Activated CD4-positive, CD25-positive, alpha-beta regulatory T cell (primary cell): ENCODE measurements at regions not wholly inside any gene's neighbourhood (a gene's known extent, or its start where the extent isn't known, plus 50 kb on each side); places are given as distances from the start of the nearest gene placed in this dataset.
"Not testable (repeated sequence)": the region's sequence is repeated elsewhere in the genome, so short reads cannot be mapped to it uniquely, and the experiment has no call there.

Source experiments
- DNase-seq, 4 experiments: peaks; one replicate each; lab custom pipeline; 2025; lab: John Stamatoyannopoulos, UW

DNA sequence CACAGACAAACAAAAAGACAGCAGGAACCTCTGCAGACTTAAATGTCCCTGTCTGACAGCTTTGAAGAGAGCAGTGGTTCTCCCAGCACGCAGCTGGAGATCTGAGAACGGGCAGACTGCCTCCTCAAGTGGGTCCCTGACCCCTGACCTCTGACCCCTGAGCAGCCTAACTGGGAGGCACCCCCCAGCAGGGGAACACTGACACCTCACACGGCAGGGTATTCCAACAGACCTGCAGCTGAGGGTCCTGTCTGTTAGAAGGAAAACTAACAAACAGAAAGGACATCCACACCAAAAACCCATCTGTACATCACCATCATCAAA is 182.3 kb upstream of the NECTIN3 start:
- not testable (repeated sequence) for DNase-seq

DNA sequence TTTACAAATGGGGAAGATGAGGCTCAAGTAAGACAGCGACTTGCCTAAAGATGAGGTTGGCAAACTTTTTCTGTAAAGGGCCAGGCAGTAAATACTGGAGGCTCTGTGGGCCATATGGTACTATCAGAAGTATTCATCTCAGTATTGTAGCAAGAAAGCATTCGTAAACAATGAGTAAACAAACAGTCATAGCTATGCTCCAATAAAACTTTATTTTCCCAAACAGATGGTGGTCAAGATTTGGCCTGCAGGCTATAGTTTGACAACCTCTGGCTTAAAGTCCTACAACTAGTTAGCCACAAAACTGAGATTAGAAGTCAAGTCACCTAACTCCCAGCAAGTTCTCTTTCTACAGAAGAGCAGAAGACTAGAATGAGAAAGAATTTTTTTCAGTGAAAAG is 177.0 kb upstream of the NECTIN3 start:
- DNase-seq = no peak

- DNase-seq = no peak
Measured at GRCh38 chr3:110895054-110895453, 176.6 kb upstream of the NECTIN3 start.

DNA sequence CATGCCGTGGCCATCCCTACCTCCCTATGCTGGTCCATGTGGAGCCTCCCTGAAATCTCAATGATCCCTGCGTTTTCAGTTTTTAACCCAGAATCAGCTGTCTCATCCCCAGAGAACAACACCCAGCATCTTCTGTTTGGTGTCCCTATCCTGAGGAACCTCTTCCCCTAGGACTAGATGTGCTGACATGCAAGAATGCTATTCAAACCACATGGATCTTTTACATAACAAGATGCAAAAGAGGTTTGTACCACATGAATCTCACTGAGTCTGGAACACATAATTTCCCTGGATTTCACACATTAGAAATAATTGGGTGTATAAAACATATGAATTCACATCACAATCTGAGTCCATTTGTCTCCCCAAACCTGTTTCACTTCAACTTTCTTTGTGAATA is 174.6 kb upstream of the NECTIN3 start:
- no peak for DNase-seq

- DNase-seq = no peak
Measured at GRCh38 chr3:110900576-110900975, 171.0 kb upstream of the NECTIN3 start.

DNA sequence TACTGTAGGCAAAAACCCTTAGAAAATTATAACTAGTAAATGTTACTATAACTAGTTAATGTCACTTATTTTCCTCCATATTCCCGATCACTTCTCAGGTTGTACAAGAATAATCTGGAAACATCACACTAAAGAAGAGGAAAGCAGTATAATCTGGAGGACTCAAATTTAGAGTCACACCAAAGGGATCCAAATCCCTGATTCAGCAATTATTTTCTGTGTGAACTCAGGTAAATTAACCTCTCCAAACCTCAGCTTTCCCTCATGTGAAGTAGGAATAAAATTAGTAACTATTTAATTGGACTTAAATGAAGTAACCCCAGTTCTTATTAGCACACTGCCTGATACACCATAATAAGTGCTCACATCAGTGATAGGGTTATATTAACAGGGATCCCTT is 170.1 kb upstream of the NECTIN3 start:
- DNase-seq = no peak

GRCh38 chr3:110902453-110903085 is 169.0 kb upstream of the NECTIN3 start:
- no peak for DNase-seq

GRCh38 chr3:110903771-110904519 is 167.7 kb upstream of the NECTIN3 start:
- DNase-seq = no peak

DNA sequence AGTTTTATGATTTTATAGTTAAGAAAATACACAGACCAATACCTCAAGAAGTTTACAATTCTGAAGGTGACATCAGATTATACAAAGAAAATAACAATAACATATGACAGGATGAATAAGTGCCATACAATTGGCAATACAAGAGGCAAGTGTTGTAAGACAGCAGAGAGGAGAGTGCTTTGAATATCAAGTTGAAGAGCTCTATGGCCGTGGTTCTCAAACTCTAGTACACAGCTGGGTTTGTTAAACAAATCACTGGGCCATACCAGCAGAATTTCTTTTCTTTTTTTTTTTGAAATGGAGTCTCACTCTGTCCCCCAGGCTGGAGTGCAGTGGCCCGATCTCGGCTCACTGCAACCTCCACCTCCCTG is 167.1 kb upstream of the NECTIN3 start:
- no peak for DNase-seq

- no peak for DNase-seq
Measured at GRCh38 chr3:110905121-110905520, 166.5 kb upstream of the NECTIN3 start.

GRCh38 chr3:110909839-110910238 is 161.8 kb upstream of the NECTIN3 start:
- DNase-seq = no peak

- DNase-seq = no peak
Measured at GRCh38 chr3:110910346-110910955, 161.2 kb upstream of the NECTIN3 start.

DNA sequence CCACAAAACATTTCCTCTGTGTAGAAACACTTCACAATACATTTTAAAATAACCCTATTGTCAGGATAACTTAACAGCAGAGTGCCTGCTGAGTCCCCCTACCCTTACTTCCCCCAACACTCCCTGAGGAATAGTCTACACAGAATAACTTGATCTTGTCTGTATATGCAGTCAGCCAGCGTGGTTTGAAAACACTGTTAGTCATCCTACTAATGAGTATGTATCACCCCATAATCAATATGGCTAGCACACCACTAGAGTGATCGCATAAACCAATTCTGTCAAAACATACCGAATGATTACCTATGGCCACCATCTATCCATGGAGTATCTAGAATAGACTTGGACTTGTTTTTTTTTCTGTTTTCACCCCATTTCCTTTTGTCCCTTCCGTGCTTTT is 152.7 kb upstream of the NECTIN3 start:
- no peak for DNase-seq

DNA sequence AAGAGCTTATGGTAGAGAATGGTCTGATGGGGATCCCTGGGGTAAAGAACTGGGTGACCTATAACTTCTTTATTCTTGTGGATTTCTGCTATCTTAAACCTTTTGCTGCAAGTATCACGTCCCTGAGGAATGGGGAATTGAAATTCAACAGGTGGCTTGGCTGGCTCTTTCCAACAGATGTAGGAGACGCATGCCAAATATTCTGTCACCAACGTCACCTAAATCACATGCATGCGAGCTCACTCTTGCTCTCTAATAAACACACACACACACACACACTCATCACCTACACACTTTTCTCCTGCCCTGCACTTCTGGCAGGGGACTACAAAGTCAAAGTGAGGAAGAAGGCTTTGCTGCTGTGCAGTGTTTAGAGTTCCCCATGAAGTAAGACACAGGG is 145.8 kb upstream of the NECTIN3 start:
- no peak for DNase-seq

DNA sequence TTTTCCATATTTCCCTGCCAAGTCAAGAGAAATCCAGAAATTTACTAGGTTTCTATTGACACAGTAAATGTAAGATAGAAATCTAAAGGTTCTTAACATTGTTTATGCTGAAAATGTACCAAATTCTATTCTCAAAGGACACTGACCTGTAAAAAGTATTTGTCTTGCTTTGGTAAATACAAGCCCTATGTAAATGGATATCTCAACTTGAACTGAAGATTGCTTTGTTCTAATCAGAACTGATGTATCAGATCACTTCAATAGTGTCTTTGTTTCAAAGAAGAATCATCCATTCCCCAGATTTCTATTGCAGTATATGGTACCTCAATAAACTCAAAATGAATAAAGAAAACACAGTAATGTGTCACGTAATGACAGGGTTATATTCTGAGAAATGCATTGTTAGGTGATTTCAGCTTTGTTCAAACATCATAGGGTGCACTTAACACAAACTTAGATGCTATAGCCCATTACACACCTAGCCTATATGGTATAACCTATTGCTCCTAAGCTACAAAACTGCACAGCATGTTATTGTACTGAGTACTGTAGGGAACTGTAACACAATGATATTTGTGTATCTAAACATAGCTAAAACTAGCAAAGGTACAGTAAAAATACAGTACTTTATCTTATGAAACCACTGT is 143.5 kb upstream of the NECTIN3 start:
- no peak for DNase-seq

- DNase-seq = no peak
Measured at GRCh38 chr3:110929816-110930215, 141.8 kb upstream of the NECTIN3 start.

- no peak for DNase-seq
Measured at GRCh38 chr3:110932567-110932966, 139.0 kb upstream of the NECTIN3 start.

DNA sequence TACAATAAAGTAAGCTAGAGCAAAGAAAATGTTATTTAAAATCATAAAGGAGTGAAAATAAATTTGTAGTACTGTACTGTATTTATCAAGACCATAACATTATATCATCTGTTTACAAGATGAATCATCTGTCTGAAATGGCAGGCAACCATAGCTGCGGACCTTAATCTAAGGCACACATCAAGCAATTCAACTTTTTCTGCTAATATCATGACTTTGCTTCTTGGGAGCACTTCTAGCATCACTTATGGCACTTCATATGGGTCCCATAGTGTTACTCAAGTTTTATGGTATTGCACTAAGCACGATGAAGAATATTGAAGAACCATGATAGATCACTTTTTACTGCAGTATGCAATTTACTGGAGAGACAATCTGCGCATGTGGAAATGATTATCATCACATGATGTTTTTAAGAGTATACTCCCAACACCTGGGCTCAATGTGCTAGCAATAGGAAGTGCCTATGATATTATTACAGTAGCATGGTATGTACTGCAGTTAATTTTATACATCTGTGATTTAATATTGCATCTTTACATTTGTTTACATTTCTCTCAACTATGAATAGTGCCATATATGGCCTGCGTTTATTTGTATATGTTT is 137.7 kb upstream of the NECTIN3 start:
- no peak for DNase-seq

DNA sequence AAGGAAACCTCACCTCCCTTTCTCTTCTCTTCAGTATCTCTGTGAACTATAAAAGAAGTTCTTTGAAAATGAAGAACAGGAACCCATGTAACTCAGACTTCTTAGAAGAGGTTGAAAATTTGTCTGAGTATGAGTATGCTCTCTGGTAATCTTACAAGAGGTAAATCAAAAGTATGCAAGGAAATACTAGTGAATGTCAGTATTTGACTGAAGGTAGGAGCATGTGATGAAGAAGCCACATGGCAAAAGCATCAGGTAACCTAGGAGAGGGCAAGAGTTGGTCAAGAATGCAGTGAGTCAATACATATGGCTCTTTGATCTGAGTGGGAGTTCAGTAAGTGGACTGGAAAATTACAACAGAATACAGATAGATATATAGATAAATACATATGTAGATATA is 133.0 kb upstream of the NECTIN3 start:
- no peak for DNase-seq

DNA sequence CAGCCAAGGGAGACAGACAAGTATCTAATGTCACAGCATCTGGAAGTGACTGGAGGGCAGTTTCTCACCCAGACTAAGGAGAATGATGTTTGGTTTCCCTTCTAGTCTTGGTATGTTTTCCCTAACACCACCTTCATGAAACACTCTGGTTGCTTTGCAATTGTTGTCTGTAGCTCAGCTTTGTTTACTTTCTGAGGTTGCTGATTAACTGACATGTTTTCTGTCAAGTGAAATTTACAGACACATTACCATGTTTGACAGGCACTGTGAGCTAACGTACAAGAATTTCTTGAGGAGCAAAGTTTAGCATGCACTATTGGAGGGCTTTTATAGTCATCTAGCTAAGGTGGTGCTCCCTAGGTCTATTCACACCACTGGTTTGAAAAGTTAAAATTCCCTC is 131.6 kb upstream of the NECTIN3 start:
- DNase-seq = no peak

GRCh38 chr3:110944782-110945181 is 126.8 kb upstream of the NECTIN3 start:
- DNase-seq = no peak

DNA sequence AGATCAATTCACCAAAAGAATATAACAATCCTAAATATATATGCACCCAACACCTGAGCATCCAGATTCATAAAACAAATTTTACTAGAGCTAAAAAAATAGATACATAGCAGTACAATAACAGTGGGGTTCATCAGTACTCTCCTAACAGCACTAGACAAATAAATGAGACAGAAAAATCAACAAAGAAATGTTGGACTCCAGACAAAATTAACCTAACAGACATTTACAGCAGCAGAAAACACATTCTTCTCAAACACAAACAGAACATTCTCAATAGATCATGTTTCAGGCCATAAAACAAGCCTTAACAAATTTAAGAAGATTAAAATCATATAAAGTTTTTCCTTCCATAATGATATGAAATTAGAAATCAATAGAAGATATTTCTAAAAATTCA is 124.8 kb upstream of the NECTIN3 start:
- no peak for DNase-seq

DNA sequence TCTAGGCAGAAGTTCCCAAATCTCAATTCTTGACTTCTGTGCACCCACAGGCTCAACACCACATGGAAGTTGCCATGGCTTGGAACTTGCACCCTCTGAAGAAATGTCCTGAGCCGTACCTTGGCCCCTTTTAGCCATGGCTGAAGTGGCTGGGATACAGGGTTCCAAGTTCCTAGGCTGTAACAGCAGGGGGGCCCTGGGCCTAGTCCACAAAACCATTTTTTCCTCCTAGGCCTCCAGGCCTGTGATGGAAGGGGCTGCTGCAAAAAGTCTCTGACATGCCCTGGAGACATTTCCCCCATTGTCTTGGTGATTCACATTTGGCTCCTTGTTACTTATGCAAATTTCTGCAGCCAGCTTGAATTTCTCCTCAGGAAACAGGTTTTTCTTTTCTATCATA is 122.4 kb upstream of the NECTIN3 start:
- DNase-seq = not testable (repeated sequence)
